ENCODE measurements at regions not wholly inside any gene's neighbourhood (a gene's known extent, or its start where the extent isn't known, plus 50 kb on each side); places are given as distances from the start of the nearest gene placed in this dataset.

- no peak for TF ChIP-seq EP300 (IDR thresholded peaks at IDR 0.05)
- TF ChIP-seq POLR2A (IDR thresholded peaks at IDR 0.05; ENCODE audit: low read depth), result no peak
- TF ChIP-seq CTCF (IDR thresholded peaks at IDR 0.05), result no peak
- no peak for TF ChIP-seq POLR2AphosphoS5 (IDR thresholded peaks at IDR 0.05)
Observed at GRCh38 chr18:51686590-51686989, 489.1 kb upstream of the MEX3C start.

All from esophagus muscularis mucosa (tissue), 4 donors.